HCT116 (cell line): ENCODE measurements at regions not wholly inside any gene's neighbourhood (a gene's known extent, or its start where the extent isn't known, plus 50 kb on each side); places are given as distances from the start of the nearest gene placed in this dataset.

Experiments
- ATAC-seq: fragments of 200-7000 bp; cut with Tn5 transposase; 2 replicates; pipeline ENCODE4 v1.9.1; 2020; ENCODE audit warnings: mild to moderate bottlenecking, moderate library complexity
- BruUV-seq: library from RNA; stranded (reverse); fragments of 400-500 nt; replicated peaks from 2 replicates; lab custom pipeline; 2021; lab: Mats Ljungman, UMichigan
- CTCF ChIA-PET: fragments of 300-600 bp; sonication (Branson Sonifier 250); formaldehyde crosslinking; loops from one replicate; lab custom pipeline; 2021; ENCODE audit warnings: antibody characterized with exemption; lab: Charles Lee
- POLR2A ChIA-PET: fragments of 300-600, 350-600 bp; sonication (Branson Sonifier 250); formaldehyde crosslinking; loops from one replicate; lab custom pipeline; 2021; ENCODE audit warnings: antibody characterized with exemption; lab: Charles Lee
- RAD21 ChIA-PET, 2 experiments: fragments of 300-600 bp; sonication (Branson Sonifier 250); formaldehyde crosslinking; loops; one replicate each; lab custom pipeline; 2023; ENCODE audit warnings: low total read pairs in 2 of 2; ENCODE audit not compliant: uncharacterized antibody in 2 of 2, unreplicated experiment in 2 of 2, low non-redundant PET in 1 of 2; lab: Charles Lee
- DNase-seq: peaks from one replicate; pipeline ENCODE4 v3.0.0-alpha.2; 2010; ENCODE audit warnings: low read depth, low spot score
- H2AFZ ChIP-seq: fragments of 200-600 bp; shearing (Covaris generic), sonication (generic); 2 replicates; pipeline ENCODE4 v1.6.1; 2017; ENCODE audit warnings: low read depth, mixed run types, mixed read lengths, antibody characterized with exemption, low read length; ENCODE audit not compliant: poor library complexity, severe bottlenecking
- H3K27ac ChIP-seq: 2 replicates; pipeline ENCODE4 v1.5.1; 2012; ENCODE audit warnings: low read depth, low read length
- H3K27me3 ChIP-seq: fragments of 200-600 bp; sonication (generic); 2 replicates; pipeline ENCODE4 v1.6.1; 2016; ENCODE audit warnings: mixed run types, low read length, mixed read lengths; ENCODE audit not compliant: insufficient read depth
- H3K36me3 ChIP-seq, 2 experiments: fragments of 200-500 bp in 1 of 2; fragments of 200-600 bp in 1 of 2; sonication (Bioruptor generic) in 1 of 2; sonication (generic) in 1 of 2; 2 replicates each; pipeline versions ENCODE4 v1.5.1 to v1.6.1; 2014 to 2016; ENCODE audit warnings: low read length in 2 of 2, inconsistent platforms in 1 of 2, mixed read lengths in 1 of 2, mixed run types in 1 of 2; ENCODE audit not compliant: insufficient read depth in 2 of 2, control insufficient read depth in 1 of 2
- H3K4me1 ChIP-seq, 2 experiments: fragments of 200-600 bp in 1 of 2; sonication (generic) in 1 of 2; 2 replicates each; pipeline versions ENCODE4 v1.5.1 to v1.6.1; 2012 to 2017; ENCODE audit warnings: low read length in 2 of 2, inconsistent platforms in 1 of 2, mild to moderate bottlenecking in 1 of 2, mixed read lengths in 1 of 2, mixed run types in 1 of 2, moderate library complexity in 1 of 2; ENCODE audit not compliant: insufficient read depth in 2 of 2, control insufficient read depth in 1 of 2
- H3K4me2 ChIP-seq: fragments of 200-600 bp; sonication (generic); 2 replicates; pipeline ENCODE4 v1.6.1; 2017; ENCODE audit warnings: mixed run types, low read length, mixed read lengths
- H3K4me3 ChIP-seq, 2 experiments: fragments of 200-600 bp in 1 of 2; sonication (generic) in 1 of 2; replicated peaks in 1 of 2; 2 replicates each; pipeline ENCODE4 v1.5.1; 2011 to 2016; ENCODE audit warnings: low read length in 2 of 2, control low read depth in 1 of 2, low read depth in 1 of 2, mild to moderate bottlenecking in 1 of 2, mixed read lengths in 1 of 2, mixed run types in 1 of 2
- H3K79me2 ChIP-seq: fragments of 200-600 bp; sonication (generic); 2 replicates; pipeline ENCODE4 v1.6.1; 2017; ENCODE audit warnings: mild to moderate bottlenecking, mixed run types, low read length, moderate library complexity, mixed read lengths; ENCODE audit not compliant: insufficient read depth
- H3K9ac ChIP-seq: fragments of 200-600 bp; sonication (generic); 2 replicates; pipeline ENCODE4 v1.6.1; 2016; ENCODE audit warnings: low read length, mixed read lengths
- H3K9me2 ChIP-seq: fragments of 200-600 bp; sonication (generic), shearing (Covaris generic); 2 replicates; pipeline ENCODE4 v1.6.1; 2017; ENCODE audit warnings: mixed run types, mild to moderate bottlenecking, moderate library complexity; ENCODE audit not compliant: insufficient read depth
- H3K9me3 ChIP-seq, 2 experiments: fragments of 200-500 bp in 1 of 2; fragments of 200-600 bp in 1 of 2; sonication (Bioruptor generic) in 1 of 2; sonication (generic) in 1 of 2; 2 replicates each; pipeline ENCODE4 v1.6.1; 2014 to 2017; ENCODE audit warnings: low read length in 2 of 2, mixed read lengths in 2 of 2, inconsistent platforms in 1 of 2, low read depth in 1 of 2, mild to moderate bottlenecking in 1 of 2, mixed run types in 1 of 2, moderate library complexity in 1 of 2; ENCODE audit not compliant: control insufficient read depth in 1 of 2, insufficient read depth in 1 of 2
- H4K20me1 ChIP-seq: fragments of 200-600 bp; sonication (generic), shearing (Covaris generic); 2 replicates; pipeline ENCODE4 v1.6.1; 2017; ENCODE audit warnings: mixed run types, mild to moderate bottlenecking, moderate library complexity; ENCODE audit not compliant: insufficient read depth
- ATF3 ChIP-seq: IDR thresholded peaks from 2 replicates; pipeline ENCODE4 v1.6.1; 2012
- CBX3 ChIP-seq: IDR thresholded peaks from 2 replicates; pipeline ENCODE4 v1.6.1; 2012; ENCODE audit warnings: low read depth
- CEBPB ChIP-seq: IDR thresholded peaks from 2 replicates; pipeline ENCODE4 v1.6.1; 2012; ENCODE audit warnings: low read depth
- CTCF ChIP-seq, 3 experiments: fragments of 200-600 bp in 1 of 3; sonication (generic) in 1 of 3; IDR thresholded peaks in 2 of 3; conservative IDR thresholded peaks in 1 of 3; 2 replicates each; pipeline ENCODE4 v1.5.1; 2012 to 2017; ENCODE audit warnings: low read depth in 2 of 3, low read length in 2 of 3, antibody characterized with exemption in 1 of 3, borderline replicate concordance in 1 of 3, control low read depth in 1 of 3, mild to moderate bottlenecking in 1 of 3, mixed read lengths in 1 of 3, mixed run types in 1 of 3, moderate library complexity in 1 of 3; ENCODE audit not compliant: insufficient read depth in 1 of 3
- ELF1 ChIP-seq: IDR thresholded peaks from 2 replicates; pipeline ENCODE4 v1.6.1; 2012; ENCODE audit warnings: low read depth, borderline replicate concordance
- EZH2phosphoT487 ChIP-seq: fragments of 200-600 bp; IDR thresholded peaks from 2 replicates; pipeline ENCODE4 v1.6.1; 2018; ENCODE audit warnings: antibody characterized with exemption, borderline replicate concordance
- FOSL1 ChIP-seq: IDR thresholded peaks from 2 replicates; pipeline ENCODE4 v1.6.1; 2012; ENCODE audit warnings: low read depth
- POLR2AphosphoS5 ChIP-seq: IDR thresholded peaks from 2 replicates; pipeline ENCODE4 v1.6.1; 2011; ENCODE audit warnings: mild to moderate bottlenecking, low read depth, low read length, moderate library complexity
- RAD21 ChIP-seq: IDR thresholded peaks from 2 replicates; pipeline ENCODE4 v1.6.1; 2012; ENCODE audit warnings: low read depth, mild to moderate bottlenecking
- REST ChIP-seq: IDR thresholded peaks from 2 replicates; pipeline ENCODE4 v1.6.1; 2012; ENCODE audit warnings: low read depth
- SP1 ChIP-seq: IDR thresholded peaks from 2 replicates; pipeline ENCODE4 v1.6.1; 2012; ENCODE audit warnings: low read depth
- SRF ChIP-seq: IDR thresholded peaks from 2 replicates; pipeline ENCODE4 v1.6.1; 2012; ENCODE audit warnings: low read depth
- ZBTB33 ChIP-seq: IDR thresholded peaks from 2 replicates; pipeline ENCODE4 v1.6.1; 2011; ENCODE audit warnings: mild to moderate bottlenecking, low read length, moderate library complexity; ENCODE audit not compliant: insufficient replicate concordance; ENCODE audit errors: extremely low read depth
- ZFX ChIP-seq: fragments of 450-650 bp; IDR thresholded peaks from 2 replicates; pipeline ENCODE4 v1.6.1; 2017
- intact Hi-C: fragments of 100-400 bp; cut with micrococcal nuclease; formaldehyde crosslinking; loops from 2 replicates; pipeline ENCODE4 v1.10.0; 2022

- Histone ChIP-seq H3K9me2 (no peaks in the 10 kb centered on the region), H3K4me3 (no peak overlapping the region), H3K36me3 (no peaks in the 10 kb centered on the region), H3K27me3 (no peaks in the 10 kb centered on the region), H2AFZ (no peak overlapping the region), H3K9ac (no peak overlapping the region), H3K79me2 (no peaks in the 10 kb centered on the region)
- no TSS peak for BruUV-seq
- ChIA-PET RAD21 (no interaction called here), CTCF (no interaction called here)
- no peak for DNase-seq
- intact Hi-C loops = loop anchor here (10.0 kb wide), 1 partner anchor 430 kb away; no protein-coding TSS in a partner anchor
- TF ChIP-seq FOSL1 (no peak), CEBPB (no peak), SRF (no peak), SP1 (no peak), EZH2phosphoT487 (no peak), CTCF (IDR thresholded peaks at IDR 0.05 in 2 of 3, conservative IDR thresholded peaks at IDR 0.05 in 1 of 3; ENCODE audit: borderline replicate concordance in 1 of 3, insufficient read depth in 1 of 3, low read depth in 2 of 3, low read length in 2 of 3) (no peak), ZFX (no peak), REST (no peak), ELF1 (no peak), ZBTB33 (no peak), RAD21 (no peak), ATF3 (no peak), POLR2AphosphoS5 (no peak), CBX3 (no peak)
- TF ChIP-seq, all 23 proteins: peak for 0
- H3K27ac ChIP-seq = no peak overlapping the region
- H3K4me2 ChIP-seq = no peak overlapping the region
- H4K20me1 ChIP-seq = no peaks in the 10 kb centered on the region
- H3K9me3 ChIP-seq = no peaks in the 10 kb centered on the region
- POLR2A ChIA-PET = no interaction called here
- H3K4me1 ChIP-seq = peaks cover 0 to 5% of the 10 kb centered on the region in 2 experiments; a peak in 2 of 4 replicates
- no peak for ATAC-seq
Observed at GRCh38 chr12:91384806-91385205, 202.2 kb upstream of the DCN start.
